ENCODE measurements at regions not wholly inside any gene's neighbourhood (a gene's known extent, or its start where the extent isn't known, plus 50 kb on each side); places are given as distances from the start of the nearest gene placed in this dataset.

DNA sequence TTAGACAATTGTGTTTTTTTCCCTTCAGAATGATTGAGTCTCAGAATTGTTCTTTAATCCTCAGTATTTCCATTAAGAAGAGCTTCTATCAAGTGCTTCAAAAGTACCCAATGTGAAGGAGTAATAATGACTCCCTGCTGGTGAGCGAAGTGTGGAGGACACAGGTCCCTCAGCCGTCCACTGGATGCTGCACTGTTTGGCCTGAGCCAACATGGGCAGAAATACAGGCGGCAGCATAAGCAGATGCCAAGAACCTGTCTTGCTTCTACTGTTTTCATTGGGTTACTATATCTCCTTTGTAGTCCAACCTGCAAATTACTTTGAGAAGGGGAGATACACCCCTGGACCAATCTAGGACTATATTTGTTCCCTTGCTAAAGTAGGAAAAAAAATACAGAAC lies 55.3 kb upstream of the DPH5 start:
- TF ChIP-seq, protein P1, sequence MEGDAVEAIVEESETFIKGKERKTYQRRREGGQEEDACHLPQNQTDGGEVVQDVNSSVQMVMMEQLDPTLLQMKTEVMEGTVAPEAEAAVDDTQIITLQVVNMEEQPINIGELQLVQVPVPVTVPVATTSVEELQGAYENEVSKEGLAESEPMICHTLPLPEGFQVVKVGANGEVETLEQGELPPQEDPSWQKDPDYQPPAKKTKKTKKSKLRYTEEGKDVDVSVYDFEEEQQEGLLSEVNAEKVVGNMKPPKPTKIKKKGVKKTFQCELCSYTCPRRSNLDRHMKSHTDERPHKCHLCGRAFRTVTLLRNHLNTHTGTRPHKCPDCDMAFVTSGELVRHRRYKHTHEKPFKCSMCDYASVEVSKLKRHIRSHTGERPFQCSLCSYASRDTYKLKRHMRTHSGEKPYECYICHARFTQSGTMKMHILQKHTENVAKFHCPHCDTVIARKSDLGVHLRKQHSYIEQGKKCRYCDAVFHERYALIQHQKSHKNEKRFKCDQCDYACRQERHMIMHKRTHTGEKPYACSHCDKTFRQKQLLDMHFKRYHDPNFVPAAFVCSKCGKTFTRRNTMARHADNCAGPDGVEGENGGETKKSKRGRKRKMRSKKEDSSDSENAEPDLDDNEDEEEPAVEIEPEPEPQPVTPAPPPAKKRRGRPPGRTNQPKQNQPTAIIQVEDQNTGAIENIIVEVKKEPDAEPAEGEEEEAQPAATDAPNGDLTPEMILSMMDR (IDR thresholded peaks at IDR 0.05), result no peak
- TF ChIP-seq POLR2A (IDR thresholded peaks at IDR 0.05), result no peak

Measured in vagina (tissue), 2 donors.